ENCODE measurements at regions not wholly inside any gene's neighbourhood (a gene's known extent, or its start where the extent isn't known, plus 50 kb on each side); places are given as distances from the start of the nearest gene placed in this dataset.
"Not testable (repeated sequence)": the region's sequence is repeated elsewhere in the genome, so short reads cannot be mapped to it uniquely, and the experiment has no call there.

- no peak for DNase-seq (ENCODE audit: low spot score)
Measured at GRCh38 chr22:22776121-22776520, 111.5 kb upstream of the IGLL5 start.

- DNase-seq (ENCODE audit: low spot score), result no peak
Measured at GRCh38 chr22:22779213-22779612, 108.4 kb upstream of the IGLL5 start.

- DNase-seq (ENCODE audit: low spot score), result no peak
Measured at GRCh38 chr22:22783575-22783974, 104.0 kb upstream of the IGLL5 start.

- DNase-seq (ENCODE audit: low spot score), result no peak
Measured at GRCh38 chr22:22784249-22785039, 103.2 kb upstream of the IGLL5 start.

- no peak for DNase-seq (ENCODE audit: low spot score)
Measured at GRCh38 chr22:22785316-22786065, 102.1 kb upstream of the IGLL5 start.

- no peak for DNase-seq (ENCODE audit: low spot score)
Measured at GRCh38 chr22:22786301-22787115, 101.1 kb upstream of the IGLL5 start.

- DNase-seq (ENCODE audit: low spot score), result no peak
Measured at GRCh38 chr22:22787151-22787550, 100.5 kb upstream of the IGLL5 start.

- DNase-seq (ENCODE audit: low spot score), result peak; percentile 19
Measured at GRCh38 chr22:22787786-22788459, 99.7 kb upstream of the IGLL5 start.

GRCh38 chr22:22788460-22789037, 99.1 kb upstream of the IGLL5 start:
- no peak for DNase-seq (ENCODE audit: low spot score)

GRCh38 chr22:22789233-22789921, 98.2 kb upstream of the IGLL5 start:
- DNase-seq (ENCODE audit: low spot score), result no peak

- DNase-seq (ENCODE audit: low spot score), result no peak
Measured at GRCh38 chr22:22789922-22790845, 97.4 kb upstream of the IGLL5 start.

- no peak for DNase-seq (ENCODE audit: low spot score)
Measured at GRCh38 chr22:22791438-22792181, 96.0 kb upstream of the IGLL5 start.

- DNase-seq (ENCODE audit: low spot score), result not testable (repeated sequence)
Measured at GRCh38 chr22:22792205-22792786, 95.3 kb upstream of the IGLL5 start.

- not testable (repeated sequence) for DNase-seq (ENCODE audit: low spot score)
Measured at GRCh38 chr22:22795639-22796038, 92.0 kb upstream of the IGLL5 start.

- DNase-seq (ENCODE audit: low spot score), result no peak
Measured at GRCh38 chr22:22796724-22797123, 90.9 kb upstream of the IGLL5 start.

GRCh38 chr22:22798232-22798616, 89.4 kb upstream of the IGLL5 start:
- no peak for DNase-seq (ENCODE audit: low spot score)

GRCh38 chr22:22798716-22799115, 88.9 kb upstream of the IGLL5 start:
- DNase-seq (ENCODE audit: low spot score), result no peak

- no peak for DNase-seq (ENCODE audit: low spot score)
Measured at GRCh38 chr22:22799561-22799960, 88.1 kb upstream of the IGLL5 start.

GRCh38 chr22:22800716-22801115, 86.9 kb upstream of the IGLL5 start:
- DNase-seq (ENCODE audit: low spot score), result no peak

Measured in H4 (cell line).